ENCODE measurements at regions not wholly inside any gene's neighbourhood (a gene's known extent, or its start where the extent isn't known, plus 50 kb on each side); places are given as distances from the start of the nearest gene placed in this dataset.

GRCh38 chr10:129033790-129034272 lies 433.2 kb upstream of the MGMT start:
- POLR2A ChIA-PET: interaction anchor here (0.8 to 5.3 kb wide), 5 partner anchors 25 to 1077 kb away, joined by 3 to 46 read pairs (median 11); partner anchors contain the start of gene C10orf143
- Histone ChIP-seq H3K4me3 (ENCODE audit: low read length) (no peak overlapping the region), H3K9me3 (ENCODE audit: control insufficient read depth in 2 of 3, low read length in 3 of 3) (no peaks in the 10 kb centered on the region), H3K36me3 (ENCODE audit: control insufficient read depth in 2 of 3, insufficient read depth in 3 of 3, low read length in 3 of 3) (no peaks in the 10 kb centered on the region), H3K4me1 (ENCODE audit: control insufficient read depth in 2 of 2, insufficient read depth in 2 of 2, low read length in 2 of 2) (peaks cover 7 to 27% of the 10 kb centered on the region in 2 donors), H3K27ac (ENCODE audit: low read depth, low read length) (no peak overlapping the region), H3K27me3 (ENCODE audit: control insufficient read depth in 2 of 2, insufficient read depth in 2 of 2, low read length in 2 of 2) (no peaks in the 10 kb centered on the region)
- H3K27me3 Mint-ChIP-seq: peaks cover 12 to 37% (median 24%) of the 10 kb centered on the region in 5 donors
- H3K4me1 Mint-ChIP-seq: peaks cover 19 to 72% (median 62%) of the 10 kb centered on the region in 7 donors
- H3K4me3 Mint-ChIP-seq: peak overlapping the region in 4 of 10 donors; percentile 28 to 86 (median 58)
- intact Hi-C loops (cut with micrococcal nuclease): loop anchor here (5.0 to 10.0 kb wide), 5 partner anchors 433 to 1141 kb away; partner anchors contain the start of genes EBF3 (in 1 of the 2) and MGMT (in 1 of the 2)
- CTCF ChIA-PET: interaction anchor here (1.0 to 8.1 kb wide), 2 partner anchors 297 to 1077 kb away, joined by 4 to 98 read pairs; partner anchors contain the start of gene C10orf143
- peaks cover 0 to 5% (median 0%) of the 10 kb centered on the region in 5 donors for H3K36me3 Mint-ChIP-seq
- peak overlapping the region in 4 of 9 donors; percentile 1 to 69 (median 28) for H3K27ac Mint-ChIP-seq
- no peak for DNase-seq
- no peaks in the 10 kb centered on the region for H3K9me3 Mint-ChIP-seq
- ATAC-seq: no peak

- peaks cover 12 to 47% (median 23%) of the 10 kb centered on the region in 5 donors for H3K27me3 Mint-ChIP-seq
- POLR2A ChIA-PET: interaction anchor here (0.9 to 5.3 kb wide), 8 partner anchors 24 to 1101 kb away, joined by 3 to 46 read pairs (median 6); partner anchors contain the start of genes C10orf143, GLRX3 and MGMT
- peak overlapping the region; percentile 63 for H3K27ac ChIP-seq (ENCODE audit: low read depth, low read length)
These were observed 431.8 kb upstream of the MGMT start for GRCh38 chr10:129035052-129035827.

GRCh38 chr10:129038522-129038921 lies 428.5 kb upstream of the MGMT start:
- Mint-ChIP-seq H3K27ac (peak overlapping the region in 3 of 9 donors; percentile 10 to 35 (median 20)), H3K9me3 (no peaks in the 10 kb centered on the region), H3K4me1 (peaks cover 22 to 88% (median 68%) of the 10 kb centered on the region in 7 donors), H3K4me3 (peak overlapping the region in 1 of 10 donors; percentile 28), H3K36me3 (peaks cover 0 to 4% (median 0%) of the 10 kb centered on the region in 5 donors), H3K27me3 (peaks cover 5 to 52% (median 38%) of the 10 kb centered on the region in 5 donors)
- Histone ChIP-seq H3K36me3 (ENCODE audit: control insufficient read depth in 2 of 3, insufficient read depth in 3 of 3, low read length in 3 of 3) (no peaks in the 10 kb centered on the region), H3K27me3 (ENCODE audit: control insufficient read depth in 2 of 2, insufficient read depth in 2 of 2, low read length in 2 of 2) (no peaks in the 10 kb centered on the region), H3K27ac (ENCODE audit: low read depth, low read length) (no peak overlapping the region), H3K4me3 (ENCODE audit: low read length) (no peak overlapping the region), H3K4me1 (ENCODE audit: control insufficient read depth in 2 of 2, insufficient read depth in 2 of 2, low read length in 2 of 2) (peaks cover 7 to 32% of the 10 kb centered on the region in 2 donors), H3K9me3 (ENCODE audit: control insufficient read depth in 2 of 3, low read length in 3 of 3) (no peaks in the 10 kb centered on the region)
- POLR2A ChIA-PET: interaction anchor here (0.9 to 5.3 kb wide), 2 partner anchors 8 to 21 kb away, joined by 4 to 46 read pairs; no protein-coding TSS in a partner anchor
- DNase-seq: no peak
- intact Hi-C loops (cut with micrococcal nuclease): loop anchor here (5.0 to 10.0 kb wide), 5 partner anchors 34 to 1264 kb away; no protein-coding TSS in a partner anchor
- CTCF ChIA-PET: no interaction called here
- no peak for ATAC-seq

More at GRCh38 chr10:129035052-129035827, 431.8 kb upstream of the MGMT start:
- no peaks in the 10 kb centered on the region for H3K9me3 ChIP-seq (ENCODE audit: control insufficient read depth in 2 of 3, low read length in 3 of 3)
- H3K27me3 ChIP-seq (ENCODE audit: control insufficient read depth in 2 of 2, insufficient read depth in 2 of 2, low read length in 2 of 2): no peaks in the 10 kb centered on the region
- peaks cover 0 to 5% (median 0%) of the 10 kb centered on the region in 5 donors for H3K36me3 Mint-ChIP-seq
- peak in 8 of 9 donors; percentile 23 to 82 (median 67) for DNase-seq
- peaks cover 19 to 85% (median 69%) of the 10 kb centered on the region in 7 donors for H3K4me1 Mint-ChIP-seq
- CTCF ChIA-PET: interaction anchor here (0.8 to 8.1 kb wide), 3 partner anchors 19 to 296 kb away, joined by 5 to 98 read pairs (median 7); no protein-coding TSS in a partner anchor
- peak overlapping the region; percentile 77 to 86 (median 82) for H3K4me3 Mint-ChIP-seq
- peaks cover 7 to 27% of the 10 kb centered on the region in 2 donors for H3K4me1 ChIP-seq (ENCODE audit: control insufficient read depth in 2 of 2, insufficient read depth in 2 of 2, low read length in 2 of 2)
- peak overlapping the region; percentile 39 for H3K4me3 ChIP-seq (ENCODE audit: low read length)
- no peaks in the 10 kb centered on the region for H3K36me3 ChIP-seq (ENCODE audit: control insufficient read depth in 2 of 3, insufficient read depth in 3 of 3, low read length in 3 of 3)
- intact Hi-C loops (cut with micrococcal nuclease): loop anchor here (1.0 to 10.0 kb wide), 7 partner anchors 23 to 1267 kb away; partner anchors contain the start of gene C10orf143 (in 1 of the 2)
- ATAC-seq: peak; percentile 64
- H3K9me3 Mint-ChIP-seq: no peaks in the 10 kb centered on the region
- H3K27ac Mint-ChIP-seq: peak overlapping the region; percentile 73 to 97 (median 92)

DNA sequence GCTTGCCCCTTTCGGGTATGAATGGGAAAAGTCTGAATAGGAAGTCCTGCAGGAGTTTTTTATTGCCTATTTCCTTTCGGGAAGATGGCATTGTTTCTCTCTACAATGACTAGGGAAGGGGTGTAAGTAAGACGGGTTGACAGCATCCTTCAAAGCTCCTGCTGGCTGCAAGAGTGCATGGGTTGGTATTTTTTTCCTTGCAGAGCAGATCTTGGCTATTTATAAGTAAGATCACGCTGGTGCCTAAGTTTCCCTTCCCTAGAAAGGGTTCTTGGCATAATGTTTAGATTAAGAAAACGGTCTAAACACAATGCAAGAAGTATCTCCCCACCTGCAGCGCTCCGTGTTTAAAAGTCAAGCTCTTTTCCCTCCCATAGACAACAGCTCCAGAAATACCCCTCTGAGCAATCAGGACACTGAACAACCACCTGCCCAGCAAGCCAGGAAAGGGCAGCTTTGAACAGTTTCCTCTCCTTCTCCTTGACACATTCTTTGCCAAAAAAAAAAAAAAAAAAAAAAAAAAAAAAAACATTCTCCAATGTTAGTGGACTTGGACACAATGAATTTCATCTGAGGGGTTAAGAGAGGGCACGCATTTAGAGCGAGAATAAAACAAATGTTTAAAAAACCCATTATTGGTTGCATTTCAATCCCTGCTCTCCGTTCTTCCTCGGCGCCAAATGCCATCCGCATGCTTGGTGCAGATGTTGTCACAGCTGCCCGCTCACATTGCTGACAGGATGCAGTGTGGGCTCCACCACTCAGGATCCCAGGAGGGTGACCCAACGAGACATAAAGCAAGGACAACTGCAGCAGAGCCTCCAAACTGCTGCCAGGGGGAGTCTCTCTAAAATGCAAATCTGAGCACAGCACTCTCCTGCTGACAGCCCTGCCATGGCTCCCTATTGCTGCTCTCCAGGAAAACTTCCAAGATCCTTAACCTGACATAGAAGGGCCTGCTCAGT lies 427.4 kb upstream of the MGMT start:
- no peak for DNase-seq
- peaks cover 0 to 2% (median 0%) of the 10 kb centered on the region in 5 donors for H3K36me3 Mint-ChIP-seq
- H3K9me3 Mint-ChIP-seq: no peaks in the 10 kb centered on the region
- ATAC-seq: no peak
- intact Hi-C loops (cut with micrococcal nuclease): loop anchor here (5.0 to 10.0 kb wide), 5 partner anchors 33 to 1263 kb away; no protein-coding TSS in a partner anchor
- H3K4me1 Mint-ChIP-seq: peaks cover 20 to 83% (median 60%) of the 10 kb centered on the region in 7 donors
- H3K27me3 Mint-ChIP-seq: peaks cover 5 to 48% (median 35%) of the 10 kb centered on the region in 5 donors
- H3K9me3 ChIP-seq (ENCODE audit: control insufficient read depth in 2 of 3, low read length in 3 of 3): no peaks in the 10 kb centered on the region
- ChIA-PET CTCF (no interaction called here), POLR2A (no interaction called here)
- no peak overlapping the region for H3K4me3 ChIP-seq (ENCODE audit: low read length)
- H3K27me3 ChIP-seq (ENCODE audit: control insufficient read depth in 2 of 2, insufficient read depth in 2 of 2, low read length in 2 of 2): no peaks in the 10 kb centered on the region
- peak overlapping the region in 1 of 9 donors; percentile 15 for H3K27ac Mint-ChIP-seq
- no peak overlapping the region for H3K4me3 Mint-ChIP-seq
- no peak overlapping the region for H3K27ac ChIP-seq (ENCODE audit: low read depth, low read length)
- no peaks in the 10 kb centered on the region for H3K36me3 ChIP-seq (ENCODE audit: control insufficient read depth in 2 of 3, insufficient read depth in 3 of 3, low read length in 3 of 3)
- peaks cover 7 to 24% of the 10 kb centered on the region in 2 donors for H3K4me1 ChIP-seq (ENCODE audit: control insufficient read depth in 2 of 2, insufficient read depth in 2 of 2, low read length in 2 of 2)

DNA sequence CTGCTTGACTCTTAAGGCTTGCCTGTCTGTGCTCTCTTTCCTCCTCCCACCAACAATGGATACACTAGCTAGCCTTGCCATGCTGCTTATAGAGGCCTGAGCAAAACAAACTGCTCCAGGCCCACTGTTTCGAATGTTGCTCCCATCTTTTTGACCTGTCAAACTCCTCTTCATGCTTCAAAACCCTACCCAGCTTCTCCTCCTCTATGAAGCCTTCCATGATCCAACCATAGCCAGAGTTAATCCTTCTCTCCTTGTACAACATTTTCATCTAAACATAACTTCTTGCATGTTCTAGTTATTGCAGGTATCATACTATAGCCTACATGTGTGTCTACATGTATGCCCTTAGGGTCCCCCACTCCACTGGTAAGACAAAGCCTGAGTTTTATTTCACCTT lies 426.7 kb upstream of the MGMT start:
- H3K9me3 Mint-ChIP-seq: no peaks in the 10 kb centered on the region
- CTCF ChIA-PET: no interaction called here
- H3K27ac Mint-ChIP-seq: peak overlapping the region in 2 of 9 donors; percentile 5 to 40
- H3K9me3 ChIP-seq (ENCODE audit: control insufficient read depth in 2 of 3, low read length in 3 of 3): no peaks in the 10 kb centered on the region
- DNase-seq (no peak), ATAC-seq (no peak)
- peaks cover 7 to 23% of the 10 kb centered on the region in 2 donors for H3K4me1 ChIP-seq (ENCODE audit: control insufficient read depth in 2 of 2, insufficient read depth in 2 of 2, low read length in 2 of 2)
- peak overlapping the region in 1 of 10 donors; percentile 23 for H3K4me3 Mint-ChIP-seq
- H3K36me3 ChIP-seq (ENCODE audit: control insufficient read depth in 2 of 3, insufficient read depth in 3 of 3, low read length in 3 of 3): no peaks in the 10 kb centered on the region
- peaks cover 0 to 2% (median 0%) of the 10 kb centered on the region in 5 donors for H3K36me3 Mint-ChIP-seq
- H3K27me3 ChIP-seq (ENCODE audit: control insufficient read depth in 2 of 2, insufficient read depth in 2 of 2, low read length in 2 of 2): no peaks in the 10 kb centered on the region
- peaks cover 17 to 77% (median 54%) of the 10 kb centered on the region in 7 donors for H3K4me1 Mint-ChIP-seq
- H3K27ac ChIP-seq (ENCODE audit: low read depth, low read length): no peak overlapping the region
- intact Hi-C loops (cut with micrococcal nuclease): no loop called here
- POLR2A ChIA-PET: no interaction called here
- H3K27me3 Mint-ChIP-seq: peaks cover 4 to 47% (median 33%) of the 10 kb centered on the region in 5 donors
- H3K4me3 ChIP-seq (ENCODE audit: low read length): no peak overlapping the region
